CD14-positive monocyte (primary cell): ENCODE measurements at regions not wholly inside any gene's neighbourhood (a gene's known extent, or its start where the extent isn't known, plus 50 kb on each side); places are given as distances from the start of the nearest gene placed in this dataset.

Experiments
- DNase-seq, 3 donors: peaks; one replicate each; pipeline ENCODE4 v3.0.0-alpha.2; 2011 to 2022
- H2AFZ ChIP-seq: 2 replicates; pipeline ENCODE4 v1.6.0; 2012; ENCODE audit warnings: mild to moderate bottlenecking, low read depth, low read length, inconsistent platforms; ENCODE audit not compliant: insufficient read depth, poor library complexity, severe bottlenecking
- H3K27ac ChIP-seq, 2 donors: 1 replicate in 1 of 2; 2 replicates in 1 of 2; pipeline ENCODE4 v1.5.1; 2012 to 2013; ENCODE audit warnings: low read length in 2 of 2, control low read depth in 1 of 2, inconsistent platforms in 1 of 2, low read depth in 1 of 2, mild to moderate bottlenecking in 1 of 2
- H3K27me3 ChIP-seq, 2 donors: one replicate each; pipeline versions ENCODE4 v1.6.0 to v1.6.1; 2011 to 2013; ENCODE audit warnings: low read length in 2 of 2; ENCODE audit not compliant: control insufficient read depth in 2 of 2, insufficient read depth in 2 of 2
- H3K36me3 ChIP-seq, 2 donors: replicated peaks in 1 of 2; 1 replicate in 1 of 2; 2 replicates in 1 of 2; pipeline versions ENCODE4 v1.5.1 to v1.6.1; 2012 to 2013; ENCODE audit warnings: low read length in 2 of 2, control low read depth in 1 of 2, inconsistent platforms in 1 of 2, mild to moderate bottlenecking in 1 of 2; ENCODE audit not compliant: insufficient read depth in 2 of 2, control insufficient read depth in 1 of 2
- H3K4me1 ChIP-seq, 2 donors: 1 replicate in 1 of 2; 2 replicates in 1 of 2; pipeline versions ENCODE4 v1.5.1 to v1.6.1; 2012 to 2013; ENCODE audit warnings: low read length in 2 of 2, control low read depth in 1 of 2, inconsistent platforms in 1 of 2, mild to moderate bottlenecking in 1 of 2, moderate library complexity in 1 of 2; ENCODE audit not compliant: insufficient read depth in 2 of 2, control insufficient read depth in 1 of 2
- H3K4me2 ChIP-seq: replicated peaks from 2 replicates; pipeline ENCODE3; 2012; ENCODE audit warnings: low read length, moderate library complexity, mild to moderate bottlenecking; ENCODE audit not compliant: poor library complexity, severe bottlenecking; ENCODE audit errors: extremely low read depth
- H3K4me3 ChIP-seq, 3 experiments: fragments of 200-600 bp in 1 of 3; sonication (generic) in 1 of 3; replicated peaks in 1 of 3; 1 replicate in 2 of 3; 2 replicates in 1 of 3; pipeline ENCODE4 v1.5.1; 2011 to 2013; ENCODE audit warnings: low read length in 3 of 3, mild to moderate bottlenecking in 3 of 3, control low read depth in 2 of 3, low read depth in 2 of 3, inconsistent platforms in 1 of 3, moderate library complexity in 1 of 3
- H3K79me2 ChIP-seq: 2 replicates; pipeline ENCODE4 v1.6.0; 2012; ENCODE audit warnings: mild to moderate bottlenecking, control low read depth, inconsistent platforms, low read length, moderate library complexity; ENCODE audit not compliant: insufficient read depth
- H3K9ac ChIP-seq: 2 replicates; pipeline ENCODE4 v1.6.0; 2017; ENCODE audit warnings: low read length, mild to moderate bottlenecking; ENCODE audit not compliant: insufficient read depth, poor library complexity, severe bottlenecking
- H3K9me3 ChIP-seq, 2 donors: replicated peaks in 1 of 2; 1 replicate in 1 of 2; 2 replicates in 1 of 2; pipeline versions ENCODE4 v1.5.1 to v1.6.1; 2012 to 2013; ENCODE audit warnings: low read length in 2 of 2, control low read depth in 1 of 2; ENCODE audit not compliant: control insufficient read depth in 1 of 2, insufficient read depth in 1 of 2
- H4K20me1 ChIP-seq: 2 replicates; pipeline ENCODE4 v1.6.0; 2012; ENCODE audit warnings: mild to moderate bottlenecking, low read length, control low read depth, moderate library complexity; ENCODE audit not compliant: insufficient read depth
- H3K27ac Mint-ChIP-seq, 7 donors: one replicate each; pipeline ENCODE4 v1.8.0; 2020; ENCODE audit warnings: mild to moderate bottlenecking in 7 of 7, mixed read lengths in 7 of 7, moderate library complexity in 6 of 7, inconsistent platforms in 2 of 7
- H3K27me3 Mint-ChIP-seq, 3 donors: one replicate each; pipeline ENCODE4 v1.8.0; 2021 to 2022; ENCODE audit warnings: low read depth in 3 of 3, mild to moderate bottlenecking in 3 of 3, mixed read lengths in 3 of 3, moderate library complexity in 3 of 3, inconsistent platforms in 1 of 3
- H3K36me3 Mint-ChIP-seq, 2 donors: one replicate each; pipeline ENCODE4 v1.8.0; 2020; ENCODE audit warnings: mixed read lengths in 2 of 2, inconsistent platforms in 1 of 2, mild to moderate bottlenecking in 1 of 2
- H3K4me1 Mint-ChIP-seq: one replicate; pipeline ENCODE4 v1.8.0; 2020; ENCODE audit warnings: mild to moderate bottlenecking, mixed read lengths
- H3K4me3 Mint-ChIP-seq, 2 donors: one replicate each; pipeline ENCODE4 v1.8.0; 2020; ENCODE audit warnings: mild to moderate bottlenecking in 2 of 2, mixed read lengths in 2 of 2, moderate library complexity in 1 of 2
- H3K9me3 Mint-ChIP-seq, 7 donors: one replicate each; pipeline ENCODE4 v1.8.0; 2020 to 2022; ENCODE audit warnings: mixed read lengths in 7 of 7, mild to moderate bottlenecking in 6 of 7, moderate library complexity in 6 of 7, inconsistent platforms in 2 of 7
- WGBS: methylation state at CpG from one replicate; pipeline ENCODE4 v1.1.5; 2013; ENCODE audit warnings: missing lambda C conversion rate; ENCODE audit not compliant: insufficient coverage; 5-methylcytosine and 5-hydroxymethylcytosine counted together
- intact Hi-C, 2 donors: fragments of 100-400 bp; cut with micrococcal nuclease; formaldehyde crosslinking; loops; one replicate each; pipeline versions ENCODE4 v1.15.0 to v1.15.1; 2023
- TF ChIP-seq, protein P1 (sequence below): fragments of 200-600 bp; IDR thresholded peaks from one replicate; pipeline ENCODE4 v1.8.0; 2022; ENCODE audit warnings: antibody characterized with exemption, mild to moderate bottlenecking

- intact Hi-C loops = no loop called here
Measured at GRCh38 chr3:18264361-18264760, 160.8 kb downstream of the SATB1 start.

GRCh38 chr3:18258492-18258891, 166.6 kb downstream of the SATB1 start:
- Histone ChIP-seq H3K79me2 (no peaks in the 10 kb centered on the region), H3K4me1 (no peaks in the 10 kb centered on the region), H3K27me3 (no peaks in the 10 kb centered on the region), H3K36me3 (no peaks in the 10 kb centered on the region), H3K4me2 (no peak overlapping the region), H2AFZ (no peak overlapping the region), H4K20me1 (no peaks in the 10 kb centered on the region), H3K9ac (no peak overlapping the region), H3K4me3 (no peak overlapping the region), H3K9me3 (no peaks in the 10 kb centered on the region), H3K27ac (no peak overlapping the region)
- H3K27me3 Mint-ChIP-seq = peaks cover 0 to 2% (median 0%) of the 10 kb centered on the region in 3 donors
- no peaks in the 10 kb centered on the region for H3K4me1 Mint-ChIP-seq
- H3K27ac Mint-ChIP-seq = no peak overlapping the region
- TF ChIP-seq, protein P1, sequence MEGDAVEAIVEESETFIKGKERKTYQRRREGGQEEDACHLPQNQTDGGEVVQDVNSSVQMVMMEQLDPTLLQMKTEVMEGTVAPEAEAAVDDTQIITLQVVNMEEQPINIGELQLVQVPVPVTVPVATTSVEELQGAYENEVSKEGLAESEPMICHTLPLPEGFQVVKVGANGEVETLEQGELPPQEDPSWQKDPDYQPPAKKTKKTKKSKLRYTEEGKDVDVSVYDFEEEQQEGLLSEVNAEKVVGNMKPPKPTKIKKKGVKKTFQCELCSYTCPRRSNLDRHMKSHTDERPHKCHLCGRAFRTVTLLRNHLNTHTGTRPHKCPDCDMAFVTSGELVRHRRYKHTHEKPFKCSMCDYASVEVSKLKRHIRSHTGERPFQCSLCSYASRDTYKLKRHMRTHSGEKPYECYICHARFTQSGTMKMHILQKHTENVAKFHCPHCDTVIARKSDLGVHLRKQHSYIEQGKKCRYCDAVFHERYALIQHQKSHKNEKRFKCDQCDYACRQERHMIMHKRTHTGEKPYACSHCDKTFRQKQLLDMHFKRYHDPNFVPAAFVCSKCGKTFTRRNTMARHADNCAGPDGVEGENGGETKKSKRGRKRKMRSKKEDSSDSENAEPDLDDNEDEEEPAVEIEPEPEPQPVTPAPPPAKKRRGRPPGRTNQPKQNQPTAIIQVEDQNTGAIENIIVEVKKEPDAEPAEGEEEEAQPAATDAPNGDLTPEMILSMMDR = no peak
- DNase-seq = no peak
- WGBS = 100% methylated on average over 2 of the region's 7 CpGs
- H3K4me3 Mint-ChIP-seq = no peak overlapping the region
- H3K36me3 Mint-ChIP-seq = no peaks in the 10 kb centered on the region
- H3K9me3 Mint-ChIP-seq = peaks cover 0 to 11% (median 0%) of the 10 kb centered on the region in 7 donors
- intact Hi-C loops = no loop called here

More at GRCh38 chr3:18264361-18264760, 160.8 kb downstream of the SATB1 start:
- no peaks in the 10 kb centered on the region for H3K9me3 ChIP-seq
- peaks cover 2% of the 10 kb centered on the region for H3K4me1 Mint-ChIP-seq
- peaks cover 0 to 2% (median 0%) of the 10 kb centered on the region in 3 donors for H3K27me3 Mint-ChIP-seq
- H3K27ac ChIP-seq = no peak overlapping the region
- H2AFZ ChIP-seq = no peak overlapping the region
- peaks cover 0 to 2% (median 0%) of the 10 kb centered on the region in 7 donors for H3K9me3 Mint-ChIP-seq
- TF ChIP-seq, protein P1 = no peak
- no peaks in the 10 kb centered on the region for H3K4me1 ChIP-seq
- no peak overlapping the region for H3K4me2 ChIP-seq
- no peaks in the 10 kb centered on the region for H3K36me3 ChIP-seq
- no peaks in the 10 kb centered on the region for H3K27me3 ChIP-seq
- H3K36me3 Mint-ChIP-seq = no peaks in the 10 kb centered on the region
- no peak overlapping the region for H3K27ac Mint-ChIP-seq
- 80% methylated on average over 1 of the region's 2 CpGs for WGBS
- no peak overlapping the region for H3K4me3 ChIP-seq
- no peaks in the 10 kb centered on the region for H4K20me1 ChIP-seq
- H3K4me3 Mint-ChIP-seq = no peak overlapping the region
- no peaks in the 10 kb centered on the region for H3K79me2 ChIP-seq
- no peak overlapping the region for H3K9ac ChIP-seq
- no peak for DNase-seq
